GM13977 (cell line): ENCODE measurements at regions not wholly inside any gene's neighbourhood (a gene's known extent, or its start where the extent isn't known, plus 50 kb on each side); places are given as distances from the start of the nearest gene placed in this dataset.

Experiments used
- DNase-seq: peaks from one replicate; pipeline ENCODE4 v3.0.0; 2012; ENCODE audit warnings: low spot score
- in situ Hi-C: fragments of 300-500 bp; cut with MboI; formaldehyde crosslinking; loops from one replicate; pipeline ENCODE4 v1.12.0; 2022; ENCODE audit warnings: low sequenced_read_pairs, low pct_unique_long_range_greater_than_20kb, mixed read lengths, inconsistent platforms; ENCODE audit not compliant: unreplicated experiment
- TF ChIP-seq, protein P1 (sequence below): IDR thresholded peaks from 2 replicates; pipeline ENCODE4 v1.5.1; 2012; ENCODE audit warnings: mild to moderate bottlenecking, control low read depth; ENCODE audit not compliant: insufficient read depth; ENCODE audit errors: extremely low read depth, missing control alignments

DNA sequence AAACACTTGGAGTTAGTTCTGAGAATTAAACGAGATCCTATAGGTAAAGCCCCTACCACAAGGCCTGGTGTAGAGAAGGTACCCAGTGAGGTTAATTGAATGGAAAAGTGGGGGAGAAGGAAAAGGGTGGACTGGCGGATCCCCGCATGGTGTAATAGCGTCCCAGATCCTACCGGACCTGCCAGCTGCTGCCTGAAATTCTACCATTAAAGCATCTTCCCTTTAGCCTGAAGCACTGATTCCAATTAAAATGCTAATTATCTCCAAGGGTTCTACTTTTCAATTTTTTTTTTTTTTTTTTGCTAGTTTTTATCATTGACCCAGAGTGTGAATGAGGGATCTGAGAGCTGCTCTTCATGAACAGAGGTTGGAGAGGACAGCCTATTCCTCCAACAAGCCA is 237.9 kb downstream of the TLE3 start:
- DNase-seq, result no peak
- in situ Hi-C loops, result no loop called here

DNA sequence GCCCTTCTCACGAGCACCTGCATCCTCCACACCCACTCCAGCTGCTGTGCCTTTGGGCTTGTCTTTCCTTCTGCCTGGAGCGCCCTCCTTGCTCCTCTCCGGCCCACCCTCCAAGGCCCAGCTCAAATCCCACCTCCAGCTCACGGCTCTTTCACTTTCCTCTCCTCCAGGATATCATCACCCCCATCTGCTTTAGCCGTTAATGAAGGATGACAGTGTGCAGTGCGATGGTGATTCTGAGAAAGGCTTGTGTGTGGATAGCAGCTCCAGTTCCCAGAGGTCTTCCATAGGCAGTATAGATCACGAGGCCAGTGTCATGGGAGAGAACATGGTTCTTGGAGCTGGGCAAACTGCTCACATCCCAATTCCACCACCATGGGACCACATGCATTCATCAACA is 237.4 kb downstream of the TLE3 start:
- in situ Hi-C loops, result no loop called here
- TF ChIP-seq, protein P1, sequence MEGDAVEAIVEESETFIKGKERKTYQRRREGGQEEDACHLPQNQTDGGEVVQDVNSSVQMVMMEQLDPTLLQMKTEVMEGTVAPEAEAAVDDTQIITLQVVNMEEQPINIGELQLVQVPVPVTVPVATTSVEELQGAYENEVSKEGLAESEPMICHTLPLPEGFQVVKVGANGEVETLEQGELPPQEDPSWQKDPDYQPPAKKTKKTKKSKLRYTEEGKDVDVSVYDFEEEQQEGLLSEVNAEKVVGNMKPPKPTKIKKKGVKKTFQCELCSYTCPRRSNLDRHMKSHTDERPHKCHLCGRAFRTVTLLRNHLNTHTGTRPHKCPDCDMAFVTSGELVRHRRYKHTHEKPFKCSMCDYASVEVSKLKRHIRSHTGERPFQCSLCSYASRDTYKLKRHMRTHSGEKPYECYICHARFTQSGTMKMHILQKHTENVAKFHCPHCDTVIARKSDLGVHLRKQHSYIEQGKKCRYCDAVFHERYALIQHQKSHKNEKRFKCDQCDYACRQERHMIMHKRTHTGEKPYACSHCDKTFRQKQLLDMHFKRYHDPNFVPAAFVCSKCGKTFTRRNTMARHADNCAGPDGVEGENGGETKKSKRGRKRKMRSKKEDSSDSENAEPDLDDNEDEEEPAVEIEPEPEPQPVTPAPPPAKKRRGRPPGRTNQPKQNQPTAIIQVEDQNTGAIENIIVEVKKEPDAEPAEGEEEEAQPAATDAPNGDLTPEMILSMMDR, result no peak
- no peak for DNase-seq

More for the DNA sequence above, 237.9 kb downstream of the TLE3 start:
- TF ChIP-seq, protein P1, result no peak

DNA sequence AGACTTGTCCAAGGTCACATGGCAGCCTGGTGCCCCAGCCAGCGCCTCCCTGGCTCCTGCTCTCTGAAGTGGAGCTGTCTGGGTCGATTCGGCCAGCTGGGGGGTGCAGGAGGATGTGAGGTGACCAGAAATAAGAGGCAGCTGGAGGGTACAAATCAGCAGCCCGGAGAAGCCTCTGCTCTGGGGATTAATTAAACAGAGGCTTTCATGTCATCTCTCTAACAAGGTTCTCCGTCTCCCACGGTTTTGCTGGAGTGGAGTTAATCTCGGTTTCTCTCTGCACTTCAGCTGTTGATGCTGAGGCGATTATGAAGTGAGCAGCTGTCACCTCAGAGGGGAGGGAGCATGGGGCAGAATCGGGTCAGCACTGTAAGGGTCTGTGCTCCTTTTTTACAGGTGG is 236.8 kb downstream of the TLE3 start:
- in situ Hi-C loops, result no loop called here
- DNase-seq, result no peak
- TF ChIP-seq, protein P1, result no peak

DNA sequence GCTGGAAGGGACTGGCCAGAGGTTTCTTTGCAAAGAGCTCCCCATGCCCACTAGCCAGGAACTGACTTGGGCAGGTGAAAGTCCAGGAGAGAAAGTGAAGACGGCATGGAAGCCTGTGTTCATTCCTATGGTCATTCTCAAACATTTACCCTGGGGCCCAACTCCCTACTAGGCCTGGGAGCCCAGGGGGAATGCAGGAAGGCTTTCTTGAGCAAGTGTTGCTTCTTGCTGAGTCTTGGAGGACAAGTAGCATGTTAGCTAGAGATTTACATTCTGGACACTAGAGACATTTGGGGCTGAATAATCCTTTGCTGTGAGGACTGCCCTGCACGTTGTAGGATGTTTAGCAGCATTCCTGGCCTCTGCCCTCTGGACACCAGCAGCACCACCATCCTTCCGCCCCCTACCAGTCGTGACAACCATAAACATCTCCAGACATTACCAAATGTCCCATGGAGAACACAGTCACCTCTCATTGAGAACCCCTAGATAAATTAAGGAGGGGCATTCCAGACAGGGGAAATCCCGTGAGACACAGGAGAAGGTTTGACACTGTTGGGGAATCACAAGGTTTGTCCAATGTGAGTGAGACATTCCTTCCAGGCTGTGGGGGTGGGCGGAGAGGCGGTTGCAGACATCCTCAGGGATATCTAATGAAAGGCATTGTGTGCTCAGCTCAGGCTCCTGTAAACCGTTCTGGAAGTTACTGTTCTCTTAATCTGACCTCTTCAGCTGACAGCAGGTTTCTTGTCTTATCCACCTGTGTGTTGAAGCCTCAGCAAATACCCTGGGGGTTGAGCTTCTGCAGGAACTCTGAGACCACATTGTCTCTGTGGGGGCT is 236.2 kb downstream of the TLE3 start:
- TF ChIP-seq, protein P1, result no peak
- DNase-seq, result no peak
- in situ Hi-C loops, result no loop called here

DNA sequence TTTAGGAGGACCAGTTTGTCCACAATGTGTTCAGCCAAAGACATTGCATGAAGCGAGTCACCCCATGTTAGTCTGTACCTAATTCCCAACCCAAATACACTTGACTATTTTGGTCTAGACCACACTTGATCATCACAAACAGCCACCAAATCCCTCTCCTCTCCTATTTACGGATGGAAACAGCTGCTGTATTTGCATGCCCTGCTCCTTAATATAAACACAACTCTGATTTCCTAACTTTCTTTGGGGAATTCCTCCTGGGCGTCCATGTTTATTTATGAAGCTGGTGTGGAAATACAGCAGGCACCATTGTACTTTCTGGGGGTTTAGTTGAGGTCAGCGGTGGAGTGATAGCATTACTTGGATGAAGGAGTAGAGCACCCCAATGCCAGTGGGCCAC is 235.2 kb downstream of the TLE3 start:
- in situ Hi-C loops, result no loop called here
- TF ChIP-seq, protein P1, result no peak
- no peak for DNase-seq

DNA sequence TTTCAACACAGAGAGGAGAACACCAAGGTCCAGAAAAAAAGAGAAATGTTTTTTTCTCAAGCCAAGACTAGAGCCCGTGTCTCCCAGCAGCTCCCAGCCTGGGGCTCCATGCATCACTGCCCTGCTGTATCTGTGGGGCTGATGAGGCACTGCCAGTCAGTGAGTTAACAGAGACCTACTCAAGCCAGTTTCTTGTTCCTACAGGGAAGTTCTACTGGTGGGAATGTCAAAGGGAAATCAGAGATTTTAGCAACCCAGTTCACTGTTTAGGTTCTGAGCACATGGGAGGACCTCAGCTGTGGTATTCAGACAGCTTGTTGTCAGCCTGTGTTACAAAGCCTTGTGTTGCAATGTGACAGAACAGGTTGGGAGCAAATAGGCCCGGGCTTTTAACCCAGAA is 234.3 kb downstream of the TLE3 start:
- TF ChIP-seq, protein P1, result no peak
- in situ Hi-C loops, result no loop called here
- DNase-seq, result no peak
